ENCODE measurements at regions not wholly inside any gene's neighbourhood (a gene's known extent, or its start where the extent isn't known, plus 50 kb on each side); places are given as distances from the start of the nearest gene placed in this dataset.
"Not testable (repeated sequence)": the region's sequence is repeated elsewhere in the genome, so short reads cannot be mapped to it uniquely, and the experiment has no call there.

DNA sequence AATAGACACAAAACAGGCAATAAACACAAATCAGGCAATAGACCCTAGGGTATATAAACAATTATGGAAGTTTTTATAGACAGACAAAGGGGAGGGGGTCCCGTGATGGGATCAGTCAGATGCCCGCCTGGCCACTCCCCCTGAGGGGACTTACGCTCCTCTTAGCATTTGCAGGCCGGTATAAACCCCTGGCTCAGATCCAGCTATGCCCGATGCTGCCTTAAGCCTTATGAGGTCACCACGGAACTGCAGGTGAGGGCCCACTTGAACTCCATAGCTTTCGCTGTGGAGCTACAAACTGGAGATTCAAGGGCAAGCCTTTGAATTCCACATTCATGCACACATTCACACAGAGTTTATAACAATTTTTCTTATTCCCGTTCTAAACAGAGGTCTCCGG, 340.5 kb upstream of the USP9Y start:
- no peak for DNase-seq

DNA sequence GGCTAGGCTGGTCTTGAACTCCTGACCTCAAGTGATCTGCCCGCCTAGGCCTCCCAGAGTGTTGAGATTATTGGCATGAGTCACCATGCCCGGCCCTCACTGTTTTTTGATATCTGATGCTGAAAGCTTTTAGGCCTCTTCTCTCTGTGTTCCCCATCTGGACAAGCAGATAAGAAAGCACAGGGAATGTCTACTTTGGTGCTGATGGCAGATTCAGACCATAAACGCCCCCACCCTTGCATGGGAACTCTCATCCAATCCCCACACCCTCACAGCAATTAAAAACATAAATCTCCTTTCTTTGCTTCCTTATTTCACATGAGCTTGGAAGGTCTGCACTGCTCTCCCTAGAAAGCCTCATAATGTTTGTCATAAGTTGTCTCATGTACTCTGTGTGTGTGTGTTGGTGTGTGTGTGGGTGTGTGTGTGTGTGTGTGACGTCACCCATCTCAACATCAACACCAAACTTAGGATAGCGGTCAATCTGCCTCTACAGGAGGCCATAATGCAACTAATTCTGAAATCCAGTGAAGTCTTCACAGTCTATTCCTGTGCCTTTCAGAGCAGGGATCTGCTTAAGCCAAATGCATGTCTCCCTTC, 335.6 kb upstream of the USP9Y start:
- DNase-seq: peak; percentile 84

DNA sequence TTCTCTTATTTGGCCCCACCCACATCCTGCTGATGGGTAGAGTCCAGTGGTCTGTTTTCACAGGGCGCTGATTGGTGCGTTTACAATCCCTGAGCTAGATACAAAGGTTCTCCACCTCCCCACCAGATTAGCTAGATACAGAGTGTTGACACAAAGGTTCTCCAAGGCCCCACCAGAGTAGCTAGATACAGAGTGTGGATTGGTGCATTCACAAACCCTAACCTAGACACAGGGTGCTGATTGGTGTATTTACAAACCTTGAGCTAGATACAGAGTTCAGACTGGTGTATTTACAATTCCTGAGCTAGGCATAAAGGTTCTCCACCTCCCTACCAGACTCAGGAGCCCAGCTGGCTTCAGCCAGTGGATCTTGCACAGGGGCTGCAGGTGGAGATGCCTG, 326.4 kb upstream of the USP9Y start:
- DNase-seq: not testable (repeated sequence)

DNA sequence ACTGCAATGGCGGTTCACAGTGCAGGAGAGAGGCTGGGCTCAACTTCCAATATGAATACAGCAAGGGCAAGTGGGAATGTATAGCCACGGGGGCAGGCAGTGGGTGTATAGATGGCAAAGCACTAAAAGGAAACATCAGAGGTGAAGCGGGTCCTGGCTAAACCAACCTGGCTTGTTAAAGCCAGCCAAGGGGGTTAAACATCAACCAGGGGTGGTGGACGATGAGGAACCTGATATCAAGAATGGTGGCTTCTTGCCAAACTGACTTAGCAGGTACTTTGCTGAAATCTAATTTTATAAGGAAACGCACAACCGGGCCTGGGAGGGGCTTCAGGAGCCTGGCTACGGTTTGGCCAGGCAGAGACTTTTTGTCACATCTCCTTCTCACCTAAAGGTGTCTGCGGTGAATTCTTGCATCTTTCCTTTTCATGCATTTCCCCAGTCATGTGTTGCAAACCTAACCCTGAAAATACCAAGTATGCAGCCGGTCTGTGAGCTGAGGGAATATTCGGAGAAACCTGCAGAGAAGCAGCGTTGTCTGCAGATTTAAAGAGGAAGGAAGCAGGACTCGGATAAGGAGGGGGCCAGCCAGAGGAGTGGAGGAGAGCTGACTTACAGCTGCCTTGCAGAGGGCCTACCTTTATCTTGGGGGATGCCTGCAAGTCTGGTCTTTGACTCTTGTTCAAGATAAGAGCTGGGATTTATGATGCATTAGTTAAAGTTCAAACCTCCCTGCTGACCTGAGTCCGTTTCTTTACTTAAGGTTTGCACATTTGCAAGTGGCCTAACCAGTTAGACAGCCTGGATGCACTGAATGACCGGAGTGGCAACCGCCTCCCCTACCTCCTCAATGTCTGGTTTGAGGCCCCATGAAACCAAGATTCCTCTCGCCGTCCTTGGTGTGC, 309.1 kb upstream of the USP9Y start:
- not testable (repeated sequence) for DNase-seq

DNA sequence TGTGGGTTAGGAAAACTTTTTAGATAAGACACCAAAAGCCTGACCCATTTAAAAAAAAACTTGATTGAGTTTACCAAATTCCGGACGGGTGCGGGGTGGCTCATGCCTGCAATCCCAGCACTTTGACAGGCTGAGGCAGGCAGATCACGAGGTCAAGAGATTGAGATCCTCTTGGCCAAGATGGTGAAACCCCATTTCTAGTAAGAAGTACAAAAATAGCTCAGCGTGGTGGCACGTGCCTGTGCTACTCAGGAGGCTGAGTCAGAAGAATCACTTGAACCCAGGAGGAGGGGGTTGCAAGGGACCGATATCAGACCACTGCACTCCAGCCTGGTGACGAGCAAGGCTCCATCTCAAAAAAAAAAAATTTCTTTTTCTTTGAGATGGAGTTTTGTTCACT, 307.8 kb upstream of the USP9Y start:
- no peak for DNase-seq

DNA sequence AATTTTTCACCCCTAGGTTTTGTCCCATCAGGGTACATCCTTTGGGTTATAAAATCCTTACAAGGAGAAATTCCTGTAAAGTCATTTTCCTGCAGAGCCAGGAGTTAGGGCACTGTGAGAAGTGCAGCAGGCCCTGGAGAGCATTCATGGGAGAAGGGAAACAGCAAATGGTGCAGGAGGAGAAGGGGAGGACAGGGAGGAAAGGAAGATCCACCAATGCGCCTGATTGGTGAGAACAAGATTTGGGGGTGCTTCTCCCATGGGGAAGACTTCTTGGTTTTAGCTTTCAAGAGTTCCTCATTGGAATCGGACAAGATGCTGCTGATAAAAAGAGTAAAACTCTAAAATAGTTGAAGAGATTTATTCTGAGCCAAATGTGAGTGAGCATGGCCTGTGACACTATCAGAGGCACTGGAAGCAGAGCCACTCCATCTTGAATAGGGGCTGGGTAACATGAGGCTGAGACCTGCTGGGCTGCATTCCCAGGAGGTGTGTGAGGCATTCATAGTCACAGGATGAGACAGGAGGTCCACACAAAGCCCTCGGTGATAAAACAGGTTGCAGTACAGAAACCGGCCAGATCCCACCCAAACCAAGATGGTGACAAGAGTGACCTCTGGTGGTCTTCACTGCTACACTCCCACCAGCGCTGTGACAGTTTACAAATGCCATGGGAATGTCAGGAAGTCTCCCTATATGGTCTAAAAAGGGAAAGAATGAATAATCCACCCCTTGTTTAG, 305.5 kb upstream of the USP9Y start:
- peak; percentile 4 for DNase-seq

DNA sequence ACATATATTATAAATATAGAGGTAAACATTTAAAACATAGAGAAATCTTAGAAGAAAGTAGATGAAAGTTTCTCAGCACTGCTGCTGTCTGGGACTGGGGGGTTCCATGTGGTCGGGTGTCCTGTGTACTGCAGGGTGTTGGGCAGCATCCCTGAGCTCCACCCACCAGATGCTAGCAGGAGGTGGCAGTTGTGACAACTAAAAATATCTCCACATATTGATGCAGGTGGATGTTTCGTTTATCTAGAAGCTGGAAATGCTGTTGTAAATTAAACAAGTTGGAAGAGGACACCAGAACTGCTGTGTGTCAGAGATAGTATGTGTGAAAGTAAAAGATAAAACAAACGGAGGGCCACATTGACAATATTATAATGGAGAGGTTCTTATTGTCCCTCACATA, 297.1 kb upstream of the USP9Y start:
- DNase-seq: peak; percentile 73

DNA sequence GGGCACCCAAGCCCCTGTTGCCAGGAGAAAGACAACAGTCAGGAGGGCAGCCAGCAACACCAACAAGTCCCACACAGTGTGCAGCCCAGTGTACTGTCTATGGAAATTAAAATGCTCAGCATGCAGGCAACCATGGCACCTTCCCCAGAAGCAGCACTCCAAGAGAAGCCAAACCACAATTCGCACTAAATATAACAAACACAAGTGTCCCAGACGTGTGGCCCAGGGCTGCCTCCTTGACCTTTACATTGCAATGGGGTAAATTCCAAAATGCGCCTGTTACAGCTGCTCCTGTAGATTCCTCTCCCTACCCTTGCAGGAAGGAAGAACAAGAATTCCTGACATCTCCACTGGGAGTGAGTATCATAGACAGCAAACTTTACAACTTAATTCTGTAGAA, 292.8 kb upstream of the USP9Y start:
- DNase-seq: no peak

DNA sequence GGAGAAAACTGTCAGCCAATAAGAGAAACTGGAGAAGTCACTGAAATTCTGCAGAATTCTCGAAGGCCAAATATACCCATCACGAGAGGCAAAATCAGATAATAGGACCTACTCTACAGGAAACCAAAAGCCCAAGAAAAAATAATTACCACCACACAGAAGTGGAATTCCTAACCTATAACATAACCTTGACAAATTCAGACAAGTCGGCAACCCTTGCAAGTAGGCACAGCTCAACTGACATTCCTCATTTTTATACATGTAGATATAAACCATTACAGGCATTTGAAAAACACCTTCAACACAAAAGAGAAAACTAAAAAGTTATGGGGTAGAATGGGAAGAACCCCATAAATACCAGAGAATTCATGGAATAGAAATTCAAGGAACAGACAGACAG, 290.3 kb upstream of the USP9Y start:
- DNase-seq: no peak

DNA sequence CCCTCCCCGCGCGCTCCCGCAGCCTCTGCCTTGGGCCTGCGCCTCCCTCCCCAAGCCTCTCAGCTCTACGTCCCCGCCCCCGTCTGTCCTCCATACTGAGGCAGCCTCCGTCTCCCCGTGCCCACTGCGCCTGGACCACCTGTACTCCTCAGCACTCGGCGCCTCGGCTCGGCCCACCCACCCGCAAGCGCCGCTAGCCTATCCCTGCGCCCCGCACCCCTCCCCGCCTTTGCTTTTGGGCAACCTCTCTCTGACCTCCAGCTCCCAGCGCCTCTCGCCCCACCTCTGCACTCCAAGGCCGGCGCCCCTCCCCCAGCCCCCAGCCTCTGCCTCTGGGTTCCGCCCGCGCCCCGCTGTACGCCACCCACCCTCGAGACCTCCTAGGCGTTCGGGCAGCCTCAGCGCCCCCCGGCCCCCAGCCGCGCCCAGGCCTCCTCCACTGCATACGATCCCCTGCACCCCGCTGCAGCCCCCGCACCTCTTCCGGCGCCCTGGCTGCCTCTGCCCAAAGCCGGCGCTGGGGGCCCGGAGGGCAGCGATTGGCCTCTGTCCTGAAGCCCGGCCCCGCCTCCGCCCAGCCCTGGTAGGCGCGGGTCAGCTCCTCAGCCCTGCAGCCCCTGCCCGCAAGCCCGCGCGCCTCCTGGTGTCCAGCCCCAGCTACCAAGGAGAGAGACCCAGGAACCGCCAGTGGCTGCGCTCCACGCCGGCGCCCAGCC, 279.8 kb upstream of the USP9Y start:
- peak; percentile 43 for DNase-seq

DNA sequence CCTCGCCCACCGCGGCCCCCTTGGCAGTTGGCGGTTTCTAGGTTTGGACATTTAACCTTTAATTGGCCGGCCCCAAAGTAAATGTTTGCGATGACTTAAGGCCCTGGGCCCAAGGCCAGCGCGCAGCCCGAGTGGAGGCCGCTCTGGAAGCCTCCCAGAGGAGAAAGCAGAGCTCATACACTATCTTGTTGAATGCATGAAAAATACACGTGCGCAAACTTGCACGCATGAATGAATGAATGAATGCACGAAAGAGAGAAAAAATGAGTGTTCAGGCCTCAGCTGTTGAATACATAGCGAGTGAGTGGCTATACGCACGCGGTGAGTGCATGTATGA, 279.3 kb upstream of the USP9Y start:
- DNase-seq: no peak

DNA sequence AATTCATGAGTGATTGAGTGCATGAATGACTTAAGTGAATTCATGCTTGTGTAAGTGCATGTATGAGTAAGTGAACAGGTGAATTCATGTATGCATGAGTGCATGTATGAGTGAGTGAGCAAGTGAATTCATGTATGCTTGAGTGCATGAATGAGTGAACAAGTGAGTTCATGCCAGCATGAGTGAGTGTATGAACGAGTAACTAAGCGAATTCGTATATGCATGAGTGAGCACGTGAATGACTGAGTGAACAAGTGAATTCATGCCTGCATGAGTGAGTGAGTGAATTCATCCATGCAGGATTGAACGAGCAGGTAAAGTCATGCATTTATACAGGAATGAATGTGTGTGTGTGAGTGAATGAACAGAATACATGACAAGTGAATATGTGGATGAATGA, 278.5 kb upstream of the USP9Y start:
- DNase-seq: no peak

DNA sequence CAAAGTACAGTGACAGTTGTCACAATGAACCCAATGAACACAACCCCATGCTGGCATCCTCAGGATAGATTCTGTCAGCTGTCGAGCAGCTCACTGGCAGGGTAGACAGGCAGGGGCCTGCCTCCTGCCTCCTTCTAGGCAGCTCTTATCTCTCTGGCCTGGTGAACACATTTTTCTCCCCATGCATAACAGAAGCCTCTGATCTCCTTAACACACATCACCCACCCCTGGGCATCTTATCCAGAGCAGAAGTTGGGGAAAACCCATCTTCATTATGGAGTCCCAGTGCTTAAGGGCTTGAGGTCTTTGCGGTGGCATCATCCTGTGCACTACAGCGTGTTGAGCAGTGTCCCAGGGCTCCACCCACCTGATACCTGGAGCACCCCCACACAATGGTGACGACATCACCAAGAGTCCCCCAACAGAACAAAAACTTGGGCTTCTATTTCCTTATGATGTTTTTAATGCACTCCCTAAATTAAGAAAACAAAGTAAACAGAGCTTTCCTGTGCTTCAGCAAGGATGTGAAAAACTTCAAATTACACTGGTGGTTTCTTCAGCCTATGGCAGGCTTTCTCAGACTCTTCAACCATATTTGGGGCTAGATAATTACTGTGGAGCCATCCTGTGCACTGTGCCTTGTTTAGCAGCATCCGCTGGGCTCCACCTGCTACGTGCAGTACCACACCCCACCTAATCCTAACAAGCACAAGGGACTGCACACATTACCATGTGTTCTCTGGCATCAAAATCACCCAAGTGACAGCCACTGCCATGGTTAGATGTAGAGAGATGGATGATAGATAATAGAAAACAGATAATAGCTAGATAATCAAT, 277.4 kb upstream of the USP9Y start:
- peak; percentile 79 for DNase-seq

DNA sequence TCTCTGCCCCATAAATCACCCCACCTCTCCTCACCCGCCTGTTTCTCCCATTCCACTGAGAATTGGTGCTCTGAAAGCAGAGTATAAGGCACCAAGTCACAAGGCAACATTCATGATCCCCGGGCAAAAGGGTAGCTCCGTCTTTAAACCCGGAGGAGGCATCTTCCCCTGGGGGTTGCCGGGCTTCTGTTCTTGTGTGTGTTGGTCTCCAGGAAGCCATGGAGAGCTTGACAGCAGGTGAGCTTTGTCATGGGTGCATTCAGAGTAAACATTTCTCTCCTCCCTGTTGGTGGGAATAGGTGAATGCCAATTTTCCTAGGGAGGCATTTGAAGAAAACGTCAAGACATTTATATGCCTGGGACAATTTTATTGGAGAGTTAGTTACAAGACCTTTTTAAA, 275.5 kb upstream of the USP9Y start:
- DNase-seq: no peak

DNA sequence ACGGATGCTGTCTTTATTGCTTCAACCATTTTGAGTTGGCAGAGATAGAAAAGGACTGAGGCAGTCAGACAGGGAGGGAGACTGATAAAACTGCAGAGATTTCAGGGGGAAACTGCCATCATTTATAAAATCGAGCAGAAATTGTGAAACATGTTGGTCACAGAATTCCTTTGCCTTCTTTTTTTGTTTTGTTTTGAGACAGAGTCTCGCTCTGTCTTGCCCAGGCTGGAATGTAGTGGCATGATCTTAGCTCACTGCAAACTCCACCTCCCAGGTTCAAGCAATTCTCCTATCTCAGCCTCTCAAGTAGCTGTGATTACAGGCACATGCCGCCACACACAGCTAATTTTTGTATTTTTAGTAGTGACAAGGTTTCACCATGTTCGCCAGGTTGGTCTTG, 273.7 kb upstream of the USP9Y start:
- no peak for DNase-seq

DNA sequence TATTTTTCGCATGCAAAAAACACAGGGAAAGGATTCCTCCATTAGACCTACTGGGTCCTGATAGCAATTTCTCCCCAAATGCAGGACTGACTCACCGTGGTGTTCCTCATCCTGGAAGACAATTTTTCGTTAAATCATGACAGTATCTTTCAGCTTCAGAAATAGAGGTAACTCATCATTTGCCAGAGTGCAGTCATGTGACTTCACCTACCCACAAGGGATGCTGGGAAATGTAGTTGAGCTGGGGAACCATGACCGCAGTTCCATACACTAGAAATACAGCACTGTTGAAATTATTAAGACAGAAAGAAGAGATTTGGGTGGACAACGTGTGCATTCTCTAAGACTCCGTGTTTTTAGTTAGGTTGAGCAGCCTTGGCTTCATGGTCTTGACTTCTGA, 269.5 kb upstream of the USP9Y start:
- DNase-seq: no peak

DNA sequence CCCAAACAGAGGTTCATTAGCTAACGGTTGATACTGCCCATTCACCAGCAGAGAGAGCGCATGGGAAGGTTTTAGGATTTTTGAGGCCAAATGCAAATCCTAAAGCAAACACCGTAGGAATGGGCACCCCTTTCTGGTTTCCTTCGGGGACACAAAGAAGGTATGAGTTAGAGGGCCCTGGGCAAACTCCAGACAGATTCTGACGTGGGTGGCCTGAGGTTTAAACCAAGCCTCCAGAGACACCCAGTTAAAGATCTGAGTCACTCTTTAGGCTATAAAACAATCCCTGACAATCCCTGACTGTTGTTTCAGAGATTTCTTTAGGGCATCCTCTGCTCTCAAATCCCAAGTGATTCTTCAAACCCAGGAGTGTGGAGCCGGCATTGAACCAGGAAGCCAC, 262.2 kb upstream of the USP9Y start:
- DNase-seq: not testable (repeated sequence)

DNA sequence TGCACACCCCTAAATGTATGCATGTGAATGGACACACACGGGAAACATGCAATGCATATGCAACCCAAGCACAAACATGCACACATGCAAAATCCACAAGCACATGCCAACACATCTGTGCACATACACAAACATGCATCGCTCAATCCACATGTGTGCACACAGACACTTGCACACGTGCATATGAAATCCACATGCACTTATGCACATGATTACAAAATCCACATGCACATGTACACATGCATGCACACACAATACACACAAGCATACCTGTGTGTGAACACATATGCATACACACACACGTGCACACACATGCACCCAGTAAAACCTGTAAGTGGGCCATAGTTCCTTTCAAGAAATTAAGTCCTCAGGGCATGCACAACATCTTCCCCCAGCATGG, 256.8 kb upstream of the USP9Y start:
- DNase-seq: no peak

DNA sequence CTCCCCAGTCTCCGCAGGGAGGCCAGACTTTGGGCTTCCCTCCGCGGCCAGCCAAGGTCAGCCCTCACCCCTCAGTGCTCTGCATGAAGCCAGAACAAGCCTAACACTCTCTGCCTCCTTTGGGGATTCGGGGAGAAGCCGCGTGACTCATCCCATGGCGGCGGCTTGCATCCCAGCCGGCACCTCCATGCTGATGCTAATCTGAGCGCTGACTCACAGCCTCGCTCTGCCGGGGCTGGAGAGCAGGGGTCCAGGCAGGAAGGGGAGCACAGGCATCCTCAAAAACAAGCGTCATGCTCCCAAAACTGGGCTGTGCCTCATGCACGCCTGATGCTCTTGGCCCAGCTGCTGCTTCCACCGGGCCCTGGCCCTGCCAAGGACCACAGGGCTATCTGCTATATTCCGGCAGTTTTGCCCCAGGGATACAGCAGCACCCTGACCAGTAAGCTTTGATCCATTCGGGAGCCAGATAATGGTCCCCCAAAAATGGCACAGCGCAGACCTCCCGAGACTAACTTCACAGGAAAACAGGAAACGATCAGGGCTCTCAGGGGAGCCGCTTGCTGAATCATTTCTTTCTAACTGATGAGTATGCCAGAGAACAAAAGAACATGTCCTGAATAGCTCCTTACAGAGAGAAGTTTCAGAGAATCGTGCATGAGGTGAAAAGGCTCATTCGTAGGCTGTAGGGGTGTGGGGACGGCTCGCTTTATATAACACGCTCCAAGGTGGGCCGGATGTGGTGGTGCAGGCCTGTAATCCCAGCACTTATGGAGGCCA, 254.4 kb upstream of the USP9Y start:
- not testable (repeated sequence) for DNase-seq

DNA sequence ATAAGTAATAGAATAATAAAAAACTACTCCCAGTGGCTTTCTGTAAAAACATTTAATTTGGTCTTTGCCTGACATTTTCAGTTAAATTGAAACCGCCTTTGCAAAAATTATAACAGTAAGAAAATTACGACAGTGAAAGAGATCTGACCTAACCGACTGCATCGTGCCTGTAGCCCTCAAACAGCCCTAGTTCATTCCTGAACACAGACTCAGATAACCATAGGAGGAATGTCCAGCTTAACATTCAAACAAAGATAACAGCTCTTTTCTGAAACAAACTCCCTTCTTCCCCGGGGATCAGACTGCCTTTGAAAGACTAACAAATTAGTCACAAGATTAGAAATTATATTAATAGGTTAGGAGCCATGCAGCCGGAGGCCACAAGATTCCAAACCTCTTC, 252.5 kb upstream of the USP9Y start:
- not testable (repeated sequence) for DNase-seq

DNA sequence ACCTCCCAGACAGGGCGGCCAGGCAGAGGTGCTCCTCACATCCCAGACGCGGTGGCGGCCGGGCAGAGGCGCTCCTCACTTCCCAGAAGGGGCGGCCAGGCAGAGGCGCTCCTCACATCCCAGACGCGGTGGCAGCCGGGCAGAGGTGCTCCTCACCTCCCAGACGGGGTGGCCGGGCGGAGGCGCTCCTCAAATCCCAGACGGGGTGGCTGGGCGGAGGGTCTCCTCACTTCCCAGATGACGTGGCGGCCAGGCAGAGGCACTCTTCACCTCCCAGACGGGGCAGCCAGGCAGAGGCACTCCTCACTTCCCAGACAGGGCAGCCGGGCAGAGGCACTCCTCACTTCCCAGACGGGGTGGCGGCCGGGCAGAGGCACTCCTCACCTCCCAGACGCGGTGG, 247.7 kb upstream of the USP9Y start:
- DNase-seq: not testable (repeated sequence)

DNA sequence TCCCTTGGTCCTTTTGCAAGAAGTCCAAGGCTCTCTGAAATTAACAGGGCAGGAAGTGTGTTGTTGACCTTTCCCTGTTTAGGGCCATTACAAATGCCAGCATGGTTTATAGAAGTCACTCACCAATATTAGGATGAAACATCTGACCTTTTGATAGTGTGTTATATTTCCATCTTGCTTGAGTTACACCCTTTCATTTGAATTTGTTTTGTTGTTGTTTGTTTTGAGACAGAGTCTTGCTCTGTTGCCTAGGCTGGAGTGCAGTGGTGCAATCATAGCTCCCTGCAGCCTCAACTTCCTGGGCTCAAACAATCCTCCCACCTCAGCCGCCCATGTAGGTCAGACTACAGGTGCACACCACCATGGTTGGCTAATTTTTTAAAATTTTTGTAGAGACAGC, 241.1 kb upstream of the USP9Y start:
- no peak for DNase-seq

Data from hematopoietic multipotent progenitor cell treated with erythropoietin and hydrocortisone succinate and interleukin-3 and kit ligand, for 8 days (in vitro differentiated cells).